ENCODE measurements at regions not wholly inside any gene's neighbourhood (a gene's known extent, or its start where the extent isn't known, plus 50 kb on each side); places are given as distances from the start of the nearest gene placed in this dataset.

DNA sequence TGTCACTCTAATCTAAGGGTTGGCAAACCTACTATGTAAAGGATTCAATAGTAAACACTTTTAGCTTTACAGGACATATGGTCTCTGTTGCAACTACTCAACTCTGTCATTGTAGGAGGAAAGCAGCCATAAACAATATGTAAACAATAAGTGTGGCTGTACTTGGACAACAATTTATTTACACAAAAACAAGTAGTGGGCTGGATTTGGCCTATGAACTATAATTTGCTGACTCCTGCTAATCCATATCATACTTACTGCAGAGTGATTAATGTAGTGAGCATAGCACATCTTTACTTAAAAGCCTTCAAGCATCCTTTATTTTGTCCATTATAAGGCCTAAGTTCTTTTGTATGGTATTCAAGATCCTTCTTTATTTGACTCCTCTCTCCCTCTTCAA lies 441.9 kb downstream of the ZIC1 start:
- Mint-ChIP-seq H3K36me3 (ENCODE audit: low read depth) (no peaks in the 10 kb centered on the region), H3K27me3 (no peaks in the 10 kb centered on the region), H3K4me3 (no peak overlapping the region), H3K27ac (no peak overlapping the region), H3K9me3 (no peaks in the 10 kb centered on the region), H3K4me1 (no peaks in the 10 kb centered on the region)
- ATAC-seq (replicated peaks) = no peak

DNA sequence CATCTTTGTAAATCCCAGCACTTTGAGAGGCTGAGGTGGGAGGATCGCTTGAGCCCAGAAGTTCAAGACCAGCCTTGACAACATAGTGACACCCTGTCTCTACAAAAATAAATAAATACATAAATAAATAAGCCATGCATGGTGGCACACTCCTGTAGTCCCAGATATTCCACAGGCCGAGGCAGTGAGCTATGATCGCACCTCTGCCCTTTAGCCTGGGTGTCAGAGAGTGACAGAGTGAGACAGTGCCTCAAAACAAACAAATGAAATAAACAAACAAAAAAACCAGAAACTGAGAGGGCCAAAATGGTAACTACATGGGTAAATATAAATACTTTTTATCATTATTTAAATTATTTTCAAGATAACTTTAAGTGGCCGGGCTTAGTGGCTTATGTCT lies 445.4 kb downstream of the ZIC1 start:
- H3K9me3 Mint-ChIP-seq = peaks cover 6% of the 10 kb centered on the region
- no peak overlapping the region for H3K27ac Mint-ChIP-seq
- no peaks in the 10 kb centered on the region for H3K36me3 Mint-ChIP-seq (ENCODE audit: low read depth)
- ATAC-seq (replicated peaks) = no peak
- H3K4me1 Mint-ChIP-seq = no peaks in the 10 kb centered on the region
- H3K4me3 Mint-ChIP-seq = no peak overlapping the region
- H3K27me3 Mint-ChIP-seq = no peaks in the 10 kb centered on the region

GRCh38 chr3:147864754-147865354 lies 455.7 kb downstream of the ZIC1 start:
- Mint-ChIP-seq H3K27me3 (no peaks in the 10 kb centered on the region), H3K36me3 (ENCODE audit: low read depth) (no peaks in the 10 kb centered on the region), H3K9me3 (peaks cover 3% of the 10 kb centered on the region), H3K4me1 (no peaks in the 10 kb centered on the region), H3K4me3 (no peak overlapping the region), H3K27ac (no peak overlapping the region)
- ATAC-seq (replicated peaks) = no peak

DNA sequence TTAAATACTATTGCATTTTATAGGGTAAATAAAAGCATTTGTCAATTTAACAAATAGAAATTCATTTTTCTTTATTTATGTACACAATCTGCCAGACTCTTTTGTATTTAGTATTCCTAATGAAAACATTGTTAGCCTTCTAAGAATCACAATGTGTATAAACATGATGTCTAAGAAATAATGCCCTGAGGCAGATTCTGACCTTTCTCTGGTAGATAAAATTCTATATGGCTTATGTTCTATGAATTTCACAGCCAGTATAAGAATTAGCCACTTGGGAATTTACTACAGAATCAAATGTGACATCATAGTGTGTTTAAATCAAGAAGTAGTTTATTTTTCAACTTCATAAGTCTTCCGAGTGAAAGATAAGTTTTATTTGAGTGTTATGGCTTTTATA lies 457.4 kb downstream of the ZIC1 start:
- H3K27ac Mint-ChIP-seq = no peak overlapping the region
- H3K4me1 Mint-ChIP-seq = no peaks in the 10 kb centered on the region
- H3K27me3 Mint-ChIP-seq = no peaks in the 10 kb centered on the region
- H3K4me3 Mint-ChIP-seq = no peak overlapping the region
- H3K36me3 Mint-ChIP-seq (ENCODE audit: low read depth) = no peaks in the 10 kb centered on the region
- no peak for ATAC-seq (replicated peaks)
- peaks cover 3% of the 10 kb centered on the region for H3K9me3 Mint-ChIP-seq

- ATAC-seq (replicated peaks) = no peak
- H3K27ac Mint-ChIP-seq = no peak overlapping the region
- H3K36me3 Mint-ChIP-seq (ENCODE audit: low read depth) = no peaks in the 10 kb centered on the region
- H3K4me1 Mint-ChIP-seq = no peaks in the 10 kb centered on the region
- no peak overlapping the region for H3K4me3 Mint-ChIP-seq
- H3K9me3 Mint-ChIP-seq = peaks cover 10% of the 10 kb centered on the region
- no peaks in the 10 kb centered on the region for H3K27me3 Mint-ChIP-seq
Measured at GRCh38 chr3:147872568-147872967, 463.4 kb downstream of the ZIC1 start.

DNA sequence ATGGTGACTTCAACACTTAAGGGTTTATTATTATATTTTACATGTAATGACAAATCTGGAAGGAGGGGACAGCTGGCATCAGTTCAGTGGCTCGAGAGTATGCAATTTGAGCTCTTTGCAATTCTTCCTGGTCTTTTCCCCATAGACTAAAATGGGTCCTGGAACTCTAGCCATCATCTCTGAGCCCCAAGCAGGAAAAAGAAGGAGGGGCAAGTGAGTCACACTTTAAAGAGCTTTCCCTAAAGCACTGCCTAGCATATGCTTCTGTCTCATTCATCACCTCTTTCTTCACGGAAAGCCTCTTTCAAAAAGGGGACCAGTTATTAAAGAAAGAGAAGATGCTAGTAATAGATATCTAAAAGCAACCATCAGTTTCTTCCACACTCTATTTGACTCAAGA lies 466.3 kb downstream of the ZIC1 start:
- H3K36me3 Mint-ChIP-seq (ENCODE audit: low read depth) = no peaks in the 10 kb centered on the region
- no peak overlapping the region for H3K27ac Mint-ChIP-seq
- H3K4me3 Mint-ChIP-seq = no peak overlapping the region
- no peaks in the 10 kb centered on the region for H3K4me1 Mint-ChIP-seq
- ATAC-seq (replicated peaks) = no peak
- H3K9me3 Mint-ChIP-seq = peaks cover 10% of the 10 kb centered on the region
- H3K27me3 Mint-ChIP-seq = no peaks in the 10 kb centered on the region

GRCh38 chr3:147881933-147882332 lies 472.8 kb downstream of the ZIC1 start:
- Mint-ChIP-seq H3K27me3 (no peaks in the 10 kb centered on the region), H3K4me3 (no peak overlapping the region), H3K9me3 (peaks cover 13% of the 10 kb centered on the region), H3K36me3 (ENCODE audit: low read depth) (no peaks in the 10 kb centered on the region), H3K27ac (no peak overlapping the region), H3K4me1 (no peaks in the 10 kb centered on the region)
- no peak for ATAC-seq (replicated peaks)

DNA sequence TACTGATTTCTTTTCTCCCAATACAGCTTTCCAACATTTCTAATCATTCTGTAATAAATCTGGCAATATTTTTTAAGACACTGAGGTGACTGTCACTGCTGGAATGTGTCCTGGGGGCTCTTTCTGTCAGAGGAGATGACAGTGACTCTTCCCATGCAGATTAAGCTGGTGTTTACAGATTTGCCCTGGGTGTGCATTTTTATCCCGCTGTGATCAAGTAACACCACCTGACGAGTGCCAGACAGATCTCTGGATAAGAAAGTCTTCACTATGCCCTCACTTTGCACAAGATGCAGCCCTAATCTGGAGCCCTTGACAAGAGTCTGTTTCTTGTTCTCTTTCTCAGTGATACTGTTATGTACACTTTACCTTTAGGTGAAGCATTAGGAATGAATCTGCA lies 477.7 kb downstream of the ZIC1 start:
- no peak for ATAC-seq (replicated peaks)
- H3K9me3 Mint-ChIP-seq = peaks cover 10% of the 10 kb centered on the region

GRCh38 chr3:147887797-147888196 lies 478.6 kb downstream of the ZIC1 start:
- H3K27me3 Mint-ChIP-seq = no peaks in the 10 kb centered on the region
- no peak for ATAC-seq (replicated peaks)
- peaks cover 7% of the 10 kb centered on the region for H3K9me3 Mint-ChIP-seq
- H3K4me3 Mint-ChIP-seq = no peak overlapping the region
- H3K27ac Mint-ChIP-seq = no peak overlapping the region
- H3K4me1 Mint-ChIP-seq = no peaks in the 10 kb centered on the region
- no peaks in the 10 kb centered on the region for H3K36me3 Mint-ChIP-seq (ENCODE audit: low read depth)

More for the DNA sequence above, 477.7 kb downstream of the ZIC1 start:
- H3K27me3 Mint-ChIP-seq = no peaks in the 10 kb centered on the region
- H3K27ac Mint-ChIP-seq = no peak overlapping the region
- H3K4me3 Mint-ChIP-seq = no peak overlapping the region
- no peaks in the 10 kb centered on the region for H3K36me3 Mint-ChIP-seq (ENCODE audit: low read depth)
- H3K4me1 Mint-ChIP-seq = no peaks in the 10 kb centered on the region

- no peak overlapping the region for H3K4me3 Mint-ChIP-seq
- H3K36me3 Mint-ChIP-seq (ENCODE audit: low read depth) = no peaks in the 10 kb centered on the region
- H3K4me1 Mint-ChIP-seq = no peaks in the 10 kb centered on the region
- no peak for ATAC-seq (replicated peaks)
- no peaks in the 10 kb centered on the region for H3K27me3 Mint-ChIP-seq
- no peak overlapping the region for H3K27ac Mint-ChIP-seq
- peaks cover 6% of the 10 kb centered on the region for H3K9me3 Mint-ChIP-seq
Measured at GRCh38 chr3:147890114-147890513, 480.9 kb downstream of the ZIC1 start.

DNA sequence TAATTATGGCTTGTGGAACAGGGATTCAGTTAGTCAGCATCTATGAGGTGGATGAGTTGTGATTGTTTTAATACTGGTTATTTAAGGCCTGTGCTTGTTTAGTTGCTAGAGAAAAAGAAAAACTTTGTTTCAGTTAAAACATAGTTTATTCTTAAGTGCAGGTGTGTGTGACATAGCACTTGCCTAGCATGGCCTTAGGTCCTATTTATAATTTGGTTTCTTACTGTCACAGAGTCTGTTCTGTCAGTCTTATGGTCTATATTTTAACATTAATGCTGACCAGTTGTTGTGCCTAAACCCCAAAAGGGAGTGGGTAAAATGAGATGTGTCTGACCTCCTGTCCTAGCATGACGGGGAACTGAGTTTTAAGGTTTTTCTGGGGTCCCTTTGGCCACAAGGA lies 486.3 kb downstream of the ZIC1 start:
- H3K9me3 Mint-ChIP-seq = peaks cover 3% of the 10 kb centered on the region
- no peaks in the 10 kb centered on the region for H3K36me3 Mint-ChIP-seq (ENCODE audit: low read depth)
- H3K4me3 Mint-ChIP-seq = no peak overlapping the region
- H3K27ac Mint-ChIP-seq = no peak overlapping the region
- ATAC-seq (replicated peaks) = no peak
- no peaks in the 10 kb centered on the region for H3K27me3 Mint-ChIP-seq
- H3K4me1 Mint-ChIP-seq = no peaks in the 10 kb centered on the region

DNA sequence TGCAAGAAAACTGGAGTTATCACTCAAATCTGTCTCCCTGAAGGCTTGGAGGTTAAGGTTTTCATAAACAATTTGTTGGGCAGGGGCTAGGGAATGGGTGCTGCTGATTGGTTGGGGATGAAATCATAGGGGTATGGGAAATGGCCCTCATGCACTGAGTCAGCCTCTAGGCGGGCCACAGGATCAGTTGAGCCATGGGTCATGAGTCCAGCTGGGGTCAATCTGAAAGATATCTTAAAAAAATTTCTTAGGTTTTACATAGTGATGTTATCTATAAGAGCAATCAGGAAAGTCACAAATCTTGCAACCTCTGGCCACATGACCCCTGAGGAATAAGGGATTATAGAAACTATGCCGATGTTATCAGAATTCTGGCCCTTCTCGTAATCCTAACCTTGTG lies 491.7 kb downstream of the ZIC1 start:
- Mint-ChIP-seq H3K4me1 (no peaks in the 10 kb centered on the region), H3K9me3 (no peaks in the 10 kb centered on the region), H3K36me3 (ENCODE audit: low read depth) (no peaks in the 10 kb centered on the region), H3K27me3 (no peaks in the 10 kb centered on the region), H3K4me3 (no peak overlapping the region), H3K27ac (no peak overlapping the region)
- no peak for ATAC-seq (replicated peaks)

GRCh38 chr3:147903026-147903425 lies 493.9 kb downstream of the ZIC1 start:
- no peak overlapping the region for H3K4me3 Mint-ChIP-seq
- no peak overlapping the region for H3K27ac Mint-ChIP-seq
- no peaks in the 10 kb centered on the region for H3K4me1 Mint-ChIP-seq
- ATAC-seq (replicated peaks) = no peak
- no peaks in the 10 kb centered on the region for H3K36me3 Mint-ChIP-seq (ENCODE audit: low read depth)
- H3K9me3 Mint-ChIP-seq = no peaks in the 10 kb centered on the region
- no peaks in the 10 kb centered on the region for H3K27me3 Mint-ChIP-seq

GRCh38 chr3:147904421-147904820 lies 495.3 kb downstream of the ZIC1 start:
- Mint-ChIP-seq H3K27me3 (no peaks in the 10 kb centered on the region), H3K36me3 (ENCODE audit: low read depth) (no peaks in the 10 kb centered on the region), H3K4me3 (no peak overlapping the region), H3K27ac (no peak overlapping the region), H3K9me3 (no peaks in the 10 kb centered on the region), H3K4me1 (no peaks in the 10 kb centered on the region)
- ATAC-seq (replicated peaks) = no peak

GRCh38 chr3:147906285-147906684 lies 497.1 kb downstream of the ZIC1 start:
- no peak overlapping the region for H3K27ac Mint-ChIP-seq
- H3K4me1 Mint-ChIP-seq = no peaks in the 10 kb centered on the region
- H3K4me3 Mint-ChIP-seq = no peak overlapping the region
- H3K9me3 Mint-ChIP-seq = no peaks in the 10 kb centered on the region
- H3K27me3 Mint-ChIP-seq = no peaks in the 10 kb centered on the region
- no peak for ATAC-seq (replicated peaks)
- H3K36me3 Mint-ChIP-seq (ENCODE audit: low read depth) = no peaks in the 10 kb centered on the region

DNA sequence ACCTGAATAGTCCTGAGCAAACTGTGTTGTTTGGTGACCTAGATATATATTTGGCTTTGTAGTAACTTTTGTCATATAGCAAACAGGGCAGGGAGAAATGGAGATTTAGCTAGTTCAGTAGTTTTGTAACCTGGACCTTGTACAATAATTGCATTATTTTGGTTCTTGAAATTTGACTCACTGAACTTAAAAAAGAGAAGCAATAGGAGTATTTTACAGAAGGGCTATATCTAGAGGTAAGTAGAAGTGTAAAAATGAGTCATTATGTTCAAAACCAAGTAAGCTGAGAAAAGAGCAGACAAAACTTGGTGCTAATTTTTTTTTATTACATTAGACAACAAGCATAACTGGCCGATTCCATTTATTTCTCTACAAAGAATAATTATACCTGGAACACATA lies 505.4 kb downstream of the ZIC1 start:
- no peaks in the 10 kb centered on the region for H3K4me1 Mint-ChIP-seq
- no peaks in the 10 kb centered on the region for H3K9me3 Mint-ChIP-seq
- H3K4me3 Mint-ChIP-seq = no peak overlapping the region
- no peaks in the 10 kb centered on the region for H3K36me3 Mint-ChIP-seq (ENCODE audit: low read depth)
- H3K27me3 Mint-ChIP-seq = no peaks in the 10 kb centered on the region
- no peak for ATAC-seq (replicated peaks)
- H3K27ac Mint-ChIP-seq = no peak overlapping the region

All from activated T-helper 17 cell treated with anti-CD3 and anti-CD28 coated beads, Interleukin-2, amount 50 U/mL, for 72 hours (primary cell).